NCI-H524 (cell line): ENCODE measurements at regions not wholly inside any gene's neighbourhood (a gene's known extent, or its start where the extent isn't known, plus 50 kb on each side); places are given as distances from the start of the nearest gene placed in this dataset.
"Not testable (repeated sequence)": the region's sequence is repeated elsewhere in the genome, so short reads cannot be mapped to it uniquely, and the experiment has no call there.

Experiments
- DNase-seq, 2 experiments: peaks; one replicate each; lab custom pipeline; 2025; lab: John Stamatoyannopoulos, UW

DNA sequence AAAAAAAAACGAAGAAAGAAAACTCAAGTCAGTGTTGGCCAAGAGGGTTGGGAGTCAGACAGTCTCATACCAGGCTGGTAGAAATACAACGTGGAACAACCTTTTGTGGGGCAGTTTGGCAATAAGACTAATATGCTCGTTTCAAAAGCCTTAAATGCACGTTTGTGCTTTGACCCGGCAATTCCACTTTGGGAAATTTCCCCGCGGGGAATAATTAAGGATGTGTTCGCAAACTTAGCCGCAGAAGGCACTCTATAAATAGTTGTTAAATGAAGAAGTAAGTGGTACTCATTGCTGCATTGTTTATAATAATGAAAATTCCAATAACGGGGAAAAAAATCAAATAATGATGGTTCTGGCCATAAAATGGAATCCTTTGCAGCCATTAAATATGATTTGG lies 664.8 kb upstream of the EEF2KMT start:
- no peak for DNase-seq

DNA sequence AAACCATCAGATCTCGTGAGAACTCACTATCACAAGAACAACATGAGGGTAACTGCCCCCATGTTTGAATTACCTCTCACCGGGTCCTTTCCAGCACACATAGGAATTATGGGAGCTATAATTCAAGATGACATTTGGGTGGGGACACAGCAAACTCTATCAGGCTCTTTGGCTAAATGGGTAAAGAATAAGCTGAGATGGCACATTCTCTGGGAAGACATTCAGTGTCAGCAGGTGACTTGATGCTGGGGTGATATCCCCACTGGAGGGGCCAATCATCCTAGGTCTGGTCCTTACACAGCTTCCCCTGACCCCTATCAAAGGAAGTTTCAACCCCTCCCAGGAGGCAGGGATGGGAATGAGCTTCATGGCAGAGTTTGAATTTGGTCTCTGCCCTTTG lies 664.0 kb upstream of the EEF2KMT start:
- DNase-seq: no peak

DNA sequence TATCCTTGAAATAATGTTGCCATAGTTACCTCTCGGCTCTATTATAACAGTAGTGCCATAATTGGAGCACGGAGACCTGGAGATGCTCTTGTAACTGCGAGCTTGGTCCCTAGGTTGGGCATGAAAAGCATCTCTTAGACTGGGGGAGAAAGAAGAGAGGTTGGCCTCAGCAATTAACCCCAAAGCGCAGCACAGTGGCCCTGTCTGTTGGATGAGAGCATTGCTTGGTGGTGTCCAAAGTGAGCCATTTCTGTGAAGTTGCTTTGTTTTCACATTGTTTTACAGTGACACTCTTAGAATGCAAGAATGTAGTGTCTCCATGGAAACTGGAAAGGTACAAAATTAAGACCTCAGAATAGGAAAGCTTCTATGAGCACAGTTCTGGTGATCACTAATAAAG lies 660.7 kb upstream of the EEF2KMT start:
- no peak for DNase-seq

DNA sequence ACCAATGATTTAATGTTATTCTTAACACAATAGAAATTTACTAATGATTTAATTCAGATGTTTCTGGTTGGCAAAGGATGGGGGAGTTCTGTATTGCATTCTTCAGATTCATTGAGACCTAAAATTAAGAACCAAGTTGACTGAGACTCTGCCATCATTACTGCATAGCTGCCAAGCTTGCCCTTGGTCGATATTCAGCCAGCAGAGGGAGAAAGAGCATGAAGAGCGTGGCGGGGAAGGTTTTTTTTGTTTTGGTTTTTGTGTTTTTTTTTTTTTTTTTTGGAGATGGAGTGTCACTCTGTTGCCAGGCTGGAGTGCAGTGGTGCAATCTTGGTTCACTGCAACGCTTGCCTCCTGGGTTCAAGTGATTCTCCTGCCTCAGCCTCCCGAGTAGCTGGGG lies 659.4 kb upstream of the EEF2KMT start:
- no peak for DNase-seq

DNA sequence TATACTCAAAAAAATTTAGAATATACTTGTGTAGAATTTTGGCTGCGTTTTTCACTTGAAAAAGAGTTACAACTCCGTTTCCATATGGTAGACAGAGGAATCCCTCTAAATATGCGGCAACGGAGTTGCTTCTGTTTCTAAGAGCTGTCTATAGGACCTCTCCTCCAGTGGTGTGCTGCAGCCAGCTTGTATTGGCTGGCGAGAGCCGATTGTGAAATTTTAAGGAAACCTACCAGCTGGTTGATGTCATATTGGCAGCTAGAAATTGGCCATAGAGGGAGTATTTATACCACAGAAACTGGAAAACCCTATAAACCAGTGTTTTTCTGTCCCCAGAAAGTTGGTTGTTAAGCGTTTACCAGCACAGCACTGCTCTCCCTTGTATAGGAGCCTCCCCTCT lies 655.8 kb upstream of the EEF2KMT start:
- DNase-seq: no peak

DNA sequence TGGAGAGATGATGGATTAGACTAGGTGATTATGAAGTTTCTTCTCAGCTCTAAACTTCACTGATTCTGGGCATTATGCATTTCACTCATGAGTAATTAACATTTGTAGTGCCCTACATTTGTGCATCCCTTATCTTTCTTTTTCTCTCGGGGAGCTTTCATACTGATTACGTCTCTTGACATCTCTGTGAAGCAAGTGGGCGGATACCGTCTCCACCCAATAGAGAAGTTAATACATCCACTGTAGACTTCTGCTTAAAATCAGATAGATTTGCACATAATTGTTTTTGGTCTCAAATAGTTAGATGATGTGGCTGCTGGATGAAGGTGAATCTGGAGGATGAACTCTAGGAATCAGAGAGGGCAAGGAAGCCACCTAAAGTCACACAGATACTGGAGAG lies 653.6 kb upstream of the EEF2KMT start:
- no peak for DNase-seq

DNA sequence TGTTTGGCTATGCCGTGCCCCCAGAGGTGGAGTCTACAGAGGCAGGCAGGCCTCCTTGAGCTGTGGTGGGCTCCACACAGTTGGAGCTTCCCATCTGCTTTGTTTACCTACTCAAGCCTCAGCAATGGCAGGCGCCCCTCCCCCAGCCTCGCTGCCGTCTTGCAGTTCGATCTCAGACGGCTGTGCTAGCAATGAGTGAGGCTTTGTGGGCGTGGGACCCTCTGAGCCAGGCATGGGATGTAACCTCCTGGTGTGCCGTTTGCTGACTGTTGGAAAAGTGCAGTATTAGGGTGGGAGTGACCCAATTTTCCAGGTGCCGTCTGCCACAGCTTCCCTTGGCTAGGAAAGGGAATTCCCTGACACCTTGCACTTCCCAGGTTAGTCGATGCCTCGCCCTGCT lies 652.8 kb upstream of the EEF2KMT start:
- not testable (repeated sequence) for DNase-seq

DNA sequence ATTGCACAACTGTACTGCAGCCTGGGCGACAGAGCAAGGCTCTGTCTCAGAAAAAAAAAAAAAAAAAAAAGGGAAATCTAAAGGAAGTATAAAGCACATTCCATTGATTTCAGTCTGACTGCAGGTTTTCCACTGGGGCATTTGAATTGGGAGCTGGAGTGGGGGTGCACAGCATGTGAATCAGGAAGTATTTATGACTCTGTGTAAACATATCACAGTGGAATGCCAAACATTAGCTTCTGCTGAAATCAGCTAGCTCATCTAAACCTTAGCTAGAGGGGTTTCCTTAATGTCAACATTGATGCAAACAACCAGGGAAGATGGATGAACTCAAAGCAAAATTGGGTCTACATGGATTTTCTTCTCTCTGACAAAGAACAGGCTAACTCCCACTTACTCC lies 641.0 kb upstream of the EEF2KMT start:
- DNase-seq: no peak

DNA sequence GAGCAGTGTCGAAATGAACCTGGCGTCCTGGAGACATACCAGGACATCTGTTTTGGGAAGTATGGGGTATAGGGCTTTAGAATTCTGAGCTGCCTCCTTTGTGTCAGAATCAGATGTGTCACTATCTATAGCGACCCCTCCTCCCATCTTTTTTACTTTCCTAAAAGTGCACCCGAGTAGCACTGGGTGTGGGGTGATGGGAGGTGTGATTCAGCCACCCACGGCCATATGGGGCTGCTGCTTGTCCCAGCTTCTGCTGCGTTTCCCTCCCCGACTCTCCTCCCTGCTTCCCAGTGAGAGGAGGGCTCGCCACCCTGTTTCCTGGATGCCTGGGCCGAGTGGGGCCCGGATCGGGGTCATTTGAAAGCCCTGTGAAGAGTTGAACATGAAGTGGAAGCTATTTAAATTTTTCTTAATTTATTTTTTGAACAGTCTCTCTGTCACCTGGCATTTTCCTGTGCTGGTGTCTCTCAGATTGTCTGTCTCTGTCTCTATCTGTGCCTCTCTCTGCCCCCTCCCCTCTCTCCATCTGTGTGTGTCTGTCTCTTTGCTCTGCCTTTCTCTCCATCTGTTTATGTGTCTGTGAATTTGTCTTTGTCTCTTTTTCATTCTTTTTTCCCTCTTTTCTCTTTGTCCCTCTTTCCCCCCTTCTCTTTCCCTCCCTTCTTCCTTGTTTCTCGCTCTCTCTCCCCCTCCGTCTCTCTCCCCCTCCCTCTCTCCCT lies 638.8 kb upstream of the EEF2KMT start:
- no peak for DNase-seq

DNA sequence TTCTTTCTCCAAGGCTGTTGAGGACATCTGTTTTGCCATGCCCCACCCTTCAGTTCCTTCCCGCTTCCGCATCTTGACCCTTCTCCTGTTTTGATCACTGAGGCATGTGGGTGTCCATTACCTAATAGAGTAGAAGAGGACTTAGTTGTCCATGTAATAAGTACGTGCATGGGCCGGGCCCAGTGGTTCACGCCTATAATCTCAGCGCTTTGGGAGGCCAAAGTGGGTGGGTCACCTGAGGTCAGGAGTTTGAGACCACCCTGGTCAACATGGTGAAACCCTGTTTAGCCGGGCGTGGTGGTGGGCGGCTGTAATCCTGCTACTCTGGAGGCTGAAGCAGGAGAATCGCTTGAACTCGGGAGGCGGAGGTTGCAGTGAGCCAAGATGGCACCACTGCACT lies 637.8 kb upstream of the EEF2KMT start:
- DNase-seq: no peak

DNA sequence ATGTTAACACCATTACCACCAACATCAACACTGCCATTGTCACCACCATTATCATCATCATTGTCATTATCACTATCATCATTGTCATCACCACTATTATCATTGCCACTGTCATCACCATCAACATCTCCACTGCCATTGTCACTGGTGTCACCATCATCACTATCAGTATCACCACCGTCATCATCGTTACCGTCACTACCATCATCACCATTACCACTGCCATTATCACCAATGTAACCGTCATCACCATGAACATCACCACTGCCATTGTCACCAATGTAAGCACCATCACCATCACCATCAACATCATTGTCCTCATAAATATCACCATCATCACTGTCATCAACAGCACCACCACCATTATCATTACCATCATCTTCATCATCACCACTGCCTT lies 633.2 kb upstream of the EEF2KMT start:
- no peak for DNase-seq

DNA sequence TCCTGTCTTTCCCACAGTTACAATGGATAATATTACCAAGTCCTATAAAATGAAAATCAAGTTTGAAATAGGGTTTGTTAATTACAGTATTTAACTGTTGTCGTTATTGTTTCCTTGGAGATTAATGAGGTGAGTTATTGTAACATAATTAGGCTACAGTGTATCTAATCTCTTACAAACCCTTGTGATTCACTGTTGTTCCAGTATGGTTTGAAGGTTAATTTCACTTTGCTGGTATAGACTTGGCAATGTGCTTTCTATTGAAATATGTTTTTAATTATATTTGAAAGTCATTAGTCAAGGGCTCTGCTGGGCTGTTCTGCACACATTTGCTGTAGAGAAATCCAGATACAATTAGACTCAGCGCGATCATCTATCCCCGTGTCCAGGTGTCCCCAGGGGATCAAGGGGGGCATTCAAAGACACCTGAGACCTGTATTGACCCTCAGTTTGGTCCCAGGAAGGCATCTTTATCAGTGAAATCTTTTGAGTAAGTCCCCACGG lies 624.6 kb upstream of the EEF2KMT start:
- DNase-seq: no peak

DNA sequence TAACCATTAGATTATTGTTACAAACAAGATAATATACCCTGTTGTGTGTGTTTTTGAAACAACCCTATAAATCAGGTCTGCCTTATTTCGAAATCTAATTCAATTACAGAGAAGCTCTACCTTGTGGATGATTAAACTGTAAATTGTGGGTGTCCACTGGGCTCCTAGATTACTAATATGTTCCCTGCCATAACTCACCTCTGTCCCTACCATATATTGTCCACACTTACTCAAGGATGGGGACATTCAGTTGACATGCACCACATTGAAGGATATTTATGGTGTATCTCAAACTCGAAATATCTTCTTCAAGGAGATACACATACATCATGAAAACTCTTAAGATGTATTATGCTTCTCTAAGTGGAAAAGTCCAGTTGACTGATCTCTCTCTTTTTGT lies 617.6 kb upstream of the EEF2KMT start:
- DNase-seq: no peak

DNA sequence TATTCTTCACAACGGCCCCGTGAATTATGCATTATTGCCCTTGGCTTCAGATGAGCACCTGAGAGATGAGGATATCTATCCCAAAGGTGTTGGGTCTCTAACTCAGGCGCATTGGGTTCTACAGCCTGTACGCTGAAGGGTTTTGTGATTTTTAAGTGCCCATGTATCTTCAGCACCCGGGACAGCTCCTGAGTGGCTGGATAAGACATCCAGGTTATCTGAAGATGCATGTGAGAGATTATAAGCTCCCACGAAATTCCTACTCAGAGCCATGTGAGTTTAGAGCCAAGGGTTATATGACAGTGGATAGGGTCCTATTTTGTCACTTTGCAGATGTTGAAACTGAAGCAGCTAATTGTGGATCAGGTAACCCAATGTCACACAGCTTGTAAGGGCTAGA lies 612.3 kb upstream of the EEF2KMT start:
- DNase-seq: no peak

DNA sequence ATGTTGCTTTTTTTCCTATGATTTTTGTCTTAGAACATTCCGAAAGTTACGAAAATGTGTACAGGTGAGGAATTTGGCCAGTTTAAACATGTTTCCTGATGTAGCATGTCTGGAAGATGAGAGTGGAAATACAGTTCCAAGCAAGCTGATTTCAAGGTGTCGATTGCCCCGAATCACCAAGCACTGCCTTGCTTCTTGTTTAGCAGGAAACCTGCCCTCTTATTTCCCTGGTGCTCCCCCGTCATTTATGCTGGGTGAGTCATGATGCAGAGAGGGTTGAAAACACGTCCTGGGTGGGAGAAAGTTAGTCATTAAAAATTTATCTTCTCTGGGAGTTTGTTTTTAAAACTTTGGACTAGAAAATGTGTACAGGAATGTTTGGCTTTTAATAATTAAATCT lies 608.6 kb upstream of the EEF2KMT start:
- no peak for DNase-seq

DNA sequence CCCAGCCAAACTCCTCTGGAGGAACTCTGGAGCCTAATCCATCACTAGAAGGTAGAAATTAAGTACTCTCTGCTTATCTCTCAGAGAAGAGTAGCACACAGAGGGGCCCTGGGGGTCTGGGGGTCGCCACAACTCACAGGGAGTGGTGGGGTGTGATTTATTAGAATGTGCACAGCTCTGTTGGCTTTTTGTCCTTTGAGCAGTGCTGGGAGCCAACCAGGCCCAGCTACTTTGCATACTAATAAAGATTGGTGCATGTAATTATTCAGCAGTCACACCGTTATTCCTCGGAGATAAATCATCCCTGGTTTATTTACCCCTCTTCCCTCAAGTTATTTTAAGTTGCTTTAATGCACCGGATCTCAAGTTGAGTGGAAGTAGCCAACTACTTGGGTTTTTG lies 606.7 kb upstream of the EEF2KMT start:
- DNase-seq: no peak

DNA sequence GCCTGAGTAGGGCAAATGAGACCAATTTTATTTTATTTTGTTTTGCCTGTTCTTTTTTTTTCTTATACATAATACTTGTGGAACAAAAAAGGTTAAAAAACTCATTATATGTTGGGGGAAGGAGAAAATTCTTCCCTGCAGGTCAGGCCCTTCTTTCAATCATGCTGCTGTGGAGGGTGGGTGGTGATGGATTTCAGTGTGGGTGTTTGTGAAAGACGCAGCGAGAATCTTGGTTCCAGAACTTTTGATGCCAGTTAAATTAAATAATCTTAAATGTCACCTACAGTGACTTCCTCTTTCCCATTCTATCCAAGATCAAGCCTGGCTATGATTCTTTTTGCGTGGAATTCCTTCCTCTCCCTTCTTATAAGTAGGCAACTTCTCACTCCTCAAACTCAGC lies 595.8 kb upstream of the EEF2KMT start:
- DNase-seq: no peak

DNA sequence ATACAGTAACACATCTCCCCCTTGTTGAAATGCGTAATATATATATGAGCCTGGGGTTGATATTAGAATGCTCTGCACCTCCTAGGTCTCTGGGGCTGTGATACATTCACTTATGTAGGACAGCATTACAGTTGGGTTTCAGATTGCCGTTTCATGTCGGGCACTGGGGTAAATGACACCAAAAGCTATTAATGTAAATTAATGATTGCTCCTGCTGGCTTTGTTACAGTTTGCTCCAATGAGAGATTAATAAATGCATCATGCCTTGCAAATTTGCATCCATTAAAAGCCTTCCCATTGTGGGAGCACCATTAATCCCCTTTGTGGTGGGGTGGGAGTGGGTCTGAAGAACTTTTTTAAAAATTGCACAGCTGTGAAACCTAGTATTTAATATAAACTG lies 584.4 kb upstream of the EEF2KMT start:
- DNase-seq: no peak

DNA sequence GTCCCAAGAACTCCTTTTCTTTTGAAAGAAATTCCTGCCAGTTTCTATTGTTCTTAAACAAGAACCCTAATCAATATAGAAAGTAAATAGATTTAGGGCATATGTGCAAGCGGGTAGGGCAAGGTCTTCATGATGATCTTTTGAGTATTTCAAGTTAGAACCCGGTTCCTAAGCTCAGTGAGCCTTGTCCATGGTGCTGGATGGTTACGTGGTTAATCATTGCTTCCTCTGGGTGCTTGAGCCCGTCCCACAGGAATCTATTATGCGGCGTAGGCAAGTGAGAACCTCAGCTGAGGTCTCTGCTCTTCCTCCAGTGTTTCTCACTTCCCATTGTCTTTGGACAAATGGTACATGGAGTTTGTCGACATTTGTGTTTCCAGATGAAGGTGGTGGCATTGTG lies 580.8 kb upstream of the EEF2KMT start:
- DNase-seq: no peak

DNA sequence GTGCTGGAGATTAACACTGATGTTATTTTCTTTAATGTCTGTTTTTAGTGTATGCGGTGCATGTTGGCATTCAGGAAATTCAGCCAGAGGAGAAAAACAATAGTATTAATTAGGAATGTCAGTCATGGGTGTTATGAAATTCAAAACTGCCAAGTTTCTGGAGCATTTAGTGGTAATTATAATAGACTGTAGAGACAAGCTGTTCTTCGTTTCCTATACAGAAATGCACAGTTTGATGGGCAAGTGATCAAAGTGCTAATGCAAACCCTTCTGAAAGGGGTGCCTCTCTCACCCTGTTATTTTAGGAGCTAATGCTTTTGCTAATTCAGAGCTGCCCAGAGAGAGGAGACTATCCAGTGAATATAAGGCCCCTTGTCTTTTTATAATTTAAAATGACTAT lies 573.8 kb upstream of the EEF2KMT start:
- no peak for DNase-seq

DNA sequence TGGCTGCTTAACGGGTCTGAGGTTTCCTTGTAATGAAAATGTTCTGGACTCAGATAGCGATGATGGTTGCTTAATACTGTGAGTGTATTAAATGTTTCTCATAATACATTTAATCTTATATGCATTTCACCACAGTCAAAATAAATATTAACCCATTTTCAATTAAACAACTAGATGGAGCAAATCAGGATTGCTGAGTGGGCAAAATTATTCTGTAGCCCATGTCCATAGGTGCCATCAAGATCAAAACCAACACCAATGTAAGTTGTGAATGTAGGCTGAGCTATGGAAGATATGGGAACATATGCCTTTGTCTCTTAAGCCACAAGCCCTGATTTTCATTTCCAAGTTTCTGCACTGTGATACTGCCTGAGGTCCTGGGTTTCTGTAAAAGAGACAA lies 572.6 kb upstream of the EEF2KMT start:
- no peak for DNase-seq

DNA sequence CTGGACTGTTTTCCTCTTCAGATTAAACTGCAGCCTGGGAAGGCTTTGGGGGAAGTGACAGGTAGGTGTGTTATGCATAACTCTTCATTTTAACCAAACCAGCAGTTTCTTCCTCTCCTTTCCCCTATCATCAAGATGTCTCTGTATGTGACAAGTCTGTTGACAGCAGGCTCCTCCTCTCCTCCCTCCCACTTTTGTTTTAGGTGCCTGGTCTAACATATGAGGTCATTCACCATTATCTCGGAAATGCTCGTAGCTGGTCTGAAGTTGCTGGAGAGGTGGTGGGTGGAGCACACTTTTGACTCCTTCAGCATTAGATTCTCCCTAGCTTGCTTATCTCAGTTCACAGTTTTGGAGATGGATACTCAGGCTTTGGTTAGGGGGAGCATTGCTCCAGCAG lies 571.0 kb upstream of the EEF2KMT start:
- DNase-seq: no peak

DNA sequence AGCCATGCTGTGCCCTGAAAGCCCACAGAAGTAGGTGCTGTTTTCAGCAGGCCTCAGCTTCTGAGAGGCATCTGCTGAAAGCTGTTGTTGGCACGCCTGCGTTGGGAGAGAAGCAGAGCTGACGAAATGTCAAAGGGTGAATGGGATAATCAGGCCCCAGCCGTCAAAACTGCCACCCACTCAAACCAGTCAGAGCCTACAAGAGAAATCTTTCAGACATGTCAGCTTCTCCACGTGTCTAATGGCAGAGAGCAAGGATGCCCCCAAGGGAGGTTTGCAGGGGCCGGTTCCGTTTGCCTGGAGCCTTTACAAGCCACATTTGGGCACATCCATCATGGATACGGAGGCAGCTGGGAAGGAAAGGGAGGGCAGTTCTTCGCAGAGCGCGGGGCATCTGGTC lies 568.2 kb upstream of the EEF2KMT start:
- no peak for DNase-seq

DNA sequence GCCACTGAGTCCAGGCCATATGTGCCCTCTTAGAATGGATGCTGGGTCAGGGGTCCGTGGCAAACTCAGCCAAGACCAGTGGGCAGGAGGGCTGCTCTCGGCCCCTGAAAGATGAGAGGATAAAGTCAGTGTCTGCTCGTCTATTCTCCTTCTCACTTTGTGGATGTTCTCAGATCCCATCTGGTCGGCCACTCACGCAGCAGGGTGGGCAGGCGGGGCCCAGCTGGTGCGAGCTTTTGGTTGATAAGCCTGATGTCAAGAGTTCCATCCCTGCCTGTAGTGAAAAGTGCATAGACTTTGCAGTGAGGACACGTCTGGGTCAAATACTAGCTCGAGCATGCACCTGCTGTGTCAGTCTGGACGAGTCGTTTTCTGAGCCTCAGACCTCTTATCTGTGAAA lies 556.2 kb upstream of the EEF2KMT start:
- no peak for DNase-seq

DNA sequence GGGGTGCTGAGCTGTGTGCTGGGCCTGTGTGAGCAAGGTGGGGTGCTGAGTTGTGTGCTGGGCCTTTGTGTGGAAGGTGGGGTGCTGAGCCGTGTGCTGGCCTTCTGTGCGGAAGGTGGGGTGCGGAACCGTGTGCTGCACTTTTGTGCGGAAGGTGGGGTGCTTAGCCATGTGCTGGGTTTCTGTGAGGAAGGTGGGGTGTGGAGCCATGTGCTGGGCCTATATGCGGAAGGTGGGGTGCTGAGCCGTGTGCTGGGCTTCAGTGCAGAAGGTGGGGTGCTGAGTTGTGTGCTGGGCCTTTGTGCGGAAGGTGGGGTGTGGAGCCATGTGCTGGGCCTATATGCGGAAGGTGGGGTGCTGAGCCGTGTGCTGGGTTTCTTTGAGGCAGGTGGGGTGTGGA lies 555.4 kb upstream of the EEF2KMT start:
- no peak for DNase-seq
